Inferior parietal cortex (tissue), 1 donor: ENCODE measurements at regions not wholly inside any gene's neighbourhood (a gene's known extent, or its start where the extent isn't known, plus 50 kb on each side); places are given as distances from the start of the nearest gene placed in this dataset.

Experiments used
- DNase-seq: peaks from one replicate; pipeline ENCODE4 v3.0.0-alpha.2; 2016; ENCODE audit errors: extremely low spot score

DNA sequence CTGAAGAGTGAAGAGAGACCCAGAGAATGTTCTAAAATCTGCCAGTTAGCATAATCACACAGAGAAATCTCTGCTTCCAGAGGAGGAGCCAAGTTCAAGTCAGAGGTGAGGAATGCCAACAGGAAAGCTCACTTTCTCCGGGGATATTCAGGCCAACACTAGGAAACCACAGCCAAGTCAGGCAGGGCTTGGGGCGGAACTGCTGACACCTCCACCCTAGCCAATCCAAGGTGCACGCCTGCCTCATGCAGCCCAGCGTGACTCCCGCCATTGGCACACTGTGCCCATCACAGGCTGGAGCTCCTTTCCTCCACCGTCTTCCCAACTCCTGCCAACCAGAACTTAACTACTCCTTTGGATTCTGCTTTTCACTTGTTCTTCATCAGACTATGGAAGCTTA, 374.3 kb upstream of the CCDC196 start:
- DNase-seq: no peak

DNA sequence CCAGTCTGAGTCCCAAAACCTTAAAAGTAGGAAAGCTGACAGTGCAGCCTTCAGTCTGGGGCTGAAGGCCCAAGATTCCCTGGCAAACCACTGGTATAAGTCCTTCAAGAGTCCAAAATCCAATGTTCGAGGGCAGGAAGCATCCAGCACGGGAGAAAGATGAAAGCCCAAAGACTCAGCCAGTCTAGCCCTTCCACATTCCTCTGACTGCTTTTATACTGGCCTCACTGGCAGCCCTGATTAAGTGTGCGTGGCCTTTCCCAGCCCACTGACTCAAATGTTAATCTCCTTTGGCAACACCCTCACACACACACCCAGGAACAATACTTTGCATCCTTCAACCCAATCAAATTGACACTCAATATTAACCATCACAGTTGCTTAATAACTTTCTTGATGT, 372.1 kb upstream of the CCDC196 start:
- no peak for DNase-seq

DNA sequence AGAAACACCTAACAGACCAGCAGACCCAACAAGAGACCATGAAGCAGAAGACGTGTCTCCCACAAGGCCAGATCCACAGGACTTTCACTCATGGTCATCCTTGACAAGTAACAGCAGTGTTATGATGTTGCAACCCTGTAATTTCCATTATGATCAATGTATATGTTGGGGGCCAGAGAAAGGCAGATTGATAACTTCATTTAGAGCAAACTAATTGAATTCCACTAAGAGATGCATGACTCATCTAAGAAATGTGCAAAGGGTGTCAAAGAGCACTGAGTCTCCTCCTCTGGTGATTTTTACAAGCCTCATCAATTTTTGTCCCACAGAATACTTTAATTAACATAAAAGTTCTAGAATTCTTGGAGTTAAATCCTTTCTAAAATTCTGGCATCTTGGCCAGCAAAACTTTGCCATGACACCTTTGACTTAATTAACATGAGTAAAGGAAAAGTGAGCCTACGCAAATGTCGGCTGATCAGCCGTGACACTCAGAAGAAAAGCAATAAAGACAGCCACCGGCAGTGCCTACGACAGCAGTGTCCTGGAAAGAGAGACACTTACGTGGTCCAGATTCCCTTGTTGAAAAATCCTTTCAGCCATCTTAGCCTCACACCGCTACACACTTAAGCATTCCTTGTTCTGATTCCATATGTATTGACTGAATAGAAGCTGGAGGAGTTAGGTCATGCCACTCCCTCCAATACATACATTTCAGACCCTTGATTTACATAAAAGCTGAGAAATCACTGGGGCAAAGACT, 370.2 kb upstream of the CCDC196 start:
- DNase-seq: no peak

DNA sequence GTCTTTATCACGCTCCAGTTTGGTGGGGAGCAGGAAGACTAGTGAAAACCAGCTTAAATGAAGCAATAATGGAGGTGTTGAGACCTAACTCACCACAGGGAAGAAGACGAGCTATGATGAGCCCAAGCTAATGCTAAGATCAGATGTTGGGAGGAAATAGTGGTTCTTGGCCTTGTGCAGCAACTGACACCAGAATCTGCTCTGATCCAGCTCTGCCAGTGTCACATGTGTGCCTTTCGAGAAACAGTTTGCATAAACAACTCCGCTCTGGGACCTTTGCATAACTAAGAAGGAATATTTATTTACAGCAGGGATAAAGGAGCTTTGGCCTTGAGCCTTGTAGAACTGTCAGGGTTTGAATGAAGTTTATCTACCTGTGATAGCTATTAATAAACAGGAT, 369.4 kb upstream of the CCDC196 start:
- DNase-seq: no peak

DNA sequence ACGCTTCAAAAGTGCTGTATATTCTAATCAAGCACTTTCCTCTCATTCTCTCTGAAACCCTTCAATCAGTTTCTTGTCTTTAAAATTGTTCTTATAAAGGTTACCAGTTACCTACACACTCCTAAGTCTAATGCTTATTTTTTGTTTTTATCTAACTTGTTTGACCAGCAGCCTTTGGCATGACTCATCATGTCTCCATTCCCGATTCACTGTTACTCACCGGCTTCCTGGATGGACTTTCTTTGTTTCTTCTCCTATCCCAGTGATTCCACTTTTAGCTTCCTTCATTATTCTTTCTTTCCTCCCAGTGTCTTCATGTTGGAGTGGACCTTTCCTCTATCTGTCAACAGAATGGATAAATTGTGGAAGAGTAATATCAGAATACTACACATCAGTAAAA, 368.6 kb upstream of the CCDC196 start:
- DNase-seq: no peak

DNA sequence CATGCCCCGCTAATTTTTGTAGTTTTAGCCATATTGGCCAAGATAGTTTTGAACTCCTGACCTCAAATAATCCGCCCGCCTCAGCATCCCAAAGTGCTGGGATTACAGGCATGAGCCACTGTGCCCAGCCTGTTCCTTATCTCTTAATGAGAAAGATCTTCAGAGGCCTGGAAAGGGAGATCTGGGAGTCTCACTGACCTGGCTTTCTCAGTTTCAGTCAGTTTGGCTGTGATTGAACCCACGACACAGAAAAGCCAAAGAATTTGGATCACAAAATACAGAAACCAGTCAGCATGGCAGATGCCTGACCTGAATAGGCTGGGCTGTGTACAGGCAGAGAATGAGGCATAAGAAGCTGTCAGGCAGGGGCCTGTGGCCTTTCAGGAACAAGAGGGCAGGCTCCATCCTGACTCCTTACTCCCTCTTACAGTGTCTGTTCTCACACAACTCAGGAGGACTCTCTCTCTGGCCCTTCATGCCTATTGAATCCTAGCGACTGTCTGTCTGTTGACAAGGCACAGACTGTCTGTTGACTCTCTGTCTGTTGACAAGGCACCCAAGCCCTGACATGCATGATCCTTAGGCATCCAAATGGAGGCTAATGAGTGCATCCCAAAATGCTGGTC, 366.5 kb upstream of the CCDC196 start:
- DNase-seq: no peak

DNA sequence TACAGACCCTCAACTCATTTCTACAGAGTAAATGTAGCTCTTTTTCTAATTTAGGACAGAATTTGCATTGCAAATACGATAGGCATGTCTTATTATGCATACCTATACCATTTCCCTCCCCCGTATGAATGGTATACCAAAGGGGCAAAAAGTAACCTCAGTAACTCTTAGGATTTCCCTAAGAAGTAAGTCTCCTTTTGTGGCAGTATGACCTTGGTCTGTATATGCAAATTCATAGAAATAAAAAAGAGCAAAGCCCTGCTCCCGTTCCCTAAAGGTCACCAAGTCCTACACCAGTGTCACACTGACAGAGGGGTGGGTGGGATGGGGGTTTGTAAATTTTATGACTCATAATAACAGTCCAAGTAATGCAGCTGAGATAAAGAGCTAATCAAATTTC, 365.8 kb upstream of the CCDC196 start:
- DNase-seq: no peak

DNA sequence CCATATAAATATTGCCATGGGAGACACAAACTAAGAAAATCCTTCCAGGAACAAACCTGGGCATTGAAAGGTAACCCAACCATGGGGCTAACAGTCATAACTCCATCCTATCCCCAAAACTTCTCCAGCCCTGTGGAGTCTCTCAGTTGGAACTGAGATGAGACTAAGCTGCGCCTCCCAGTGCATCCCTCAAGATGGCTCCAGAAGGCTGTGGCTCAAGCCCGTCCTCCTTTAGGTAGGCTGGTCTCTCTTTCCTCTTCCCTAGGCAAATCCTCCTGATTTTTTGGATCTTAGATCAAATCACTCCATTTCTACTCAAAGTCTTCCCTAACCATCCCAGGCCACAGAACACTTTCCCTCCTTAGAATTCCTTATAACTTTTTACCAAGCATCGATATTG, 364.3 kb upstream of the CCDC196 start:
- no peak for DNase-seq

DNA sequence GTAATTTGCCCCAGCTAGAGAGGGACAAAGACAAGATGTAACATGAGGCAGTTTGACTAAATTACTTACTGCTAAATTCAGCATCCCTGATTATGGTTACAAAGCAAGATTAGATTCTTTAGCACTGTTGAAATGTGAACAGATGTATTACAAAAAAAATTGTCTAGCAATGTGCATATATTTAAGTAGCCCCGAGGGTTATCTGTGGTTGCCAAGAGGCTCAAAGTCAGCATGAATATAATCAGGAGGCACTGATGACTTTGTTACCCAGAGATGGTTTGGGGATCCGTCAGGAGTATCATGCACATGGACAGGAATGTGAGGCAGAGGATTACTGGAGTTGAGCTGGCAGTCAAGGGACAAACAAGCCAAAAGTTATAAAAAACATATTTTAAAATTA, 356.9 kb upstream of the CCDC196 start:
- DNase-seq: no peak

DNA sequence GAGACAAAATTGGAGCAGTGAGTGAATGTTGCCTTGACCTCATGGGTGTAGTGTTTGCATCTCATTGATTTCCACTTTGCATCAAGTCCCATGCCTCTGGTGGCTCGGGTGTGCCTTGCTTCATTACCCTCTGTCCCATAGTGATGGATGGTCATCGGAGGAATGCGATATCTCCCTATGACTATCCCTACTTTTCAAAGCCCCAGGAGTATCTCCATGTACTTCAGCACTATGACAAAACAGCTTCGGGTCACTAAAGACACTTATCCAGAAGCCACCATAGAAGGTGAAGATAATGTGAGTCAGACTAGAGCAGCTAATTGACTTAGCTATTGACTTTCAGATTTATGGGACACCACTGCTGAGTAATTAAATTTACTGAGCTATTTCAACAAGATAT, 355.1 kb upstream of the CCDC196 start:
- no peak for DNase-seq

DNA sequence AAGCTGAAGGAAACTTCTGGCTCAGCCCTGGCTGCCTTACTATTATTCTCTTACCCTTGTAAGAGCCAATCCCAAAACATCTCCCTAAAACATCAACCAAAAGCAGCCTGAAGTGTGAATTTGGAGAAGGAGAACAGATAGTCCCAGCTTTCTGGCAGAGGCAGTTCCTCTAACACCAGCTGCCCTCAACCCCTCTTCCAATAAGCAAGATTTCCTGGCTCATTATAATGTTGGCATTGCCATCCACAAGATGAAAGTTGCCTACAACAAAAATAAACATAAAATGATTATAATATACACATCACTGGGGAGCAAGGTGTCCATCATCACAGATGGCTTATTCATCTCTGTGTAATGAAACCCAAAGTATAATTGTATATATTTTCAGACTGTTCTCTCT, 352.5 kb upstream of the CCDC196 start:
- no peak for DNase-seq

DNA sequence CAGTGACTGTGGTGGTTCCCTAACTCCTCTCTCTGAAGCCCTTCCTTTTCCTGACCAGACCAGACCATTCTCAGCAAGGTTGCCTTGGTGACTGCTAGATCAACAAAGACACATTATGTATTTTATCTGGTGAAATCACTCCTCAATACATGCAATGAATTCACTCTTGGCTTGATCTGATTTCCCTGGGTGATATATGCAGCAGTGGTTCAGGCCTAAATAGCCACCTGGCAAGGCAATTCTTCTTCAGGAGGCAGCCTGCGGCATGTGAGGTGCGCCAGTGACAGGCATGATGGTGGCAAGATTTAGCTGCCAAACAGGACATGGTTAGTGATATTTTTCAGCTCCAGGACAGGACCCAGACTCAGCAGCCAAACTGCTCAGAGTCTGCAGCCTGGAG, 350.3 kb upstream of the CCDC196 start:
- no peak for DNase-seq

DNA sequence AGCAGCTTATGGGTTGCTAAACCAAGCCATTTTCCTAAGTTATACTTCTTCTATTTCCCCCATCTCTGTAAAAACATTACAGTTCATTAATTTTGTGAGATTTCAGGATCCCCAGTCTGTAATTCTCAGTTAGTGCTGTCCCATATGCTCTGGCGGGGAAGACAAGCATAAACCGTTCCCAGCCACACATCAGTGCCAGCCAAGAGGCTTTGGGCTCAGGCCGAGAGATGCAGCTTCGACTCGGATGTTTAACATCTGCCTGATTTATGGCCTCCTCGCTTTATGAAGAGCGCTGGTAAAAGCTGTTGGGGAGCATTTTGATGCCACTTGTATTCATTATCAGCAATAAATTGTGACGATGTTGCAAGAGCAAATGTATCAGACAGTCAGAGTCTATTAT, 349.1 kb upstream of the CCDC196 start:
- no peak for DNase-seq

DNA sequence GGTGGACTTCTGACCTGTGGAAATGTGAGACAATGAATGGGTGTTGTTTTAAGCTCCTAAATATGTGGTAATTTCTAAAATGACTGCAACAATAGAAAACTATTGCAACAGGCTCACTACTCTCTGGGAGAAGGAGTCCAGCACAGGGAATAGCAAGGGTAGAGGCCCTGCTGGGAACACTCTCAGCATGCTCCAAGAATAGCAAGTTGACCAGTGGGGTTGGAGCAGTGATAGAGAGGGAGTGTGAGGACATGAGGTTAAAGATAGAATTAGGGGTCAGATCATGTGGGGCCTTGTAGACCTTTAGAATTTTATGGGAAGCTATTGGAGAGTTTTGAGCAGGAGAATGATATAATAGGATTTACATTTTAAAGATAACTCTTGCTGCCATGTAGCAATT, 346.7 kb upstream of the CCDC196 start:
- no peak for DNase-seq

DNA sequence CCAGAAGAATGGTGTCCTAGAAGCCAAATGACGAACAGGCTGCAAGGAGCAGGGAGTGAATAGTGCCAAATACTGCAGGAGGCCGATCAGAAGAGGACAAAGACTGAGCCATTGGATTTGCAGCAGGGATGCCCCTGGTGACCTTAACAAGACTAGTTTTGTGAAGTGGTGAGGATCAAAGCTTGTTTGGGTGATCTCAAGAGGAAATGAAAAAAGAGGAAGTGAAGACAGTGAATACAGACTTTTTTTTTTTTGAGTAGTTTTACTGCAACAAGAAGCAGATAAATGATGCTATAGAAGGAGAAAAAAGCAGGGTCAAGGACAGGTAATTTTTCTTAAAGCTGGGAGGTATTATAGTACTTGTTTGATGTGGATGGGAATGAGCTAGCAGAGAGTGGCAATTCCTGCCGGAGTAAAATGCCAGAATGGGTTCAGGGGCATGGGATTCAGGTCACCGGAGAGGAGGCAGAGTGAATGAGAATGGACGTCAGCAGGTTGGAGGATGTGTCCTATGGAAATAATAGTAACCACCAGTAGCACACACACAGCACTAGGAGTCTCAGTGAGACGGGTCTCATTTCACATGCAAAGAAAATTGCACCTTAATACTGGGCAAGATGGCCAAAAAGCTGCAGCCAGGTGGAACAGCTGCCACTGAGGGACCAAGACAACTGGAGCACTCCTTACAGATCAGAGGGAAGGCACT, 345.8 kb upstream of the CCDC196 start:
- DNase-seq: no peak

DNA sequence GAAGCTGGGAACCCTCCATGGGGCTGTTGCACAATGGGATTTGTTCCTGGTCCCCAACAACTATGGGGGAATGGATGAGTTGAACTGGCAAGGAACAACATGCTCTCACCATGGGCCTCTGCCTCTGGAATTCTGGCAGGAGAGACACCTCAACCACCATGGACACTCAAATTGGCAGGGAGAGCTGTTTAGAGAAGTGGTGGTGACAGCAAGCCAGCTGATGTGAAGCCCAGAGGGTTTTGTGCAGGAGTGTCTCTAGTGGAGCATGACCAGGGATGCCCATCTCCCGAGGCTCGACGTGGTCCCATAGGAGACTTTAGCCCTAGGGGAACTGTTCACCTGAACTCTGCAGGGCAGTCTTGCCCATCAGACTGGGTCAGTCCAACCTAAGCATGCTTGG, 345.2 kb upstream of the CCDC196 start:
- no peak for DNase-seq

DNA sequence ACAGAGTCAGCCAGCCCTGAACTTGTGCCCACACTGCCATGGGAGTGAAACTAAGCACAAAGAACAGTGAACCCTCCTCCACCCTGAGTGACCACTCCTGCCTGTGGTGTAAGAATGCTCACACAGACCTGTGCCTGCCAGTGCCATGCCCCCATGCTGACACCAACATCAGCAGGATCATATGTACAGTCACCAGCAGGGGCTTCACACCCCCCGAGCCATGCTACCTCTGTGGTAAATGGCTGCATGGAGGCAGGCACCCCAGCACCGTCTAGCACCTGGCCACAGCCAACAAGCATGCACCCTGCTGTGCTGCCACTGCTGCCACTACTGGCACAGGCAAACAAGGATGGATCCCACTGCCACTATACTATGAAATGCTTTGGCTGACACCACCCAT, 344.4 kb upstream of the CCDC196 start:
- no peak for DNase-seq

DNA sequence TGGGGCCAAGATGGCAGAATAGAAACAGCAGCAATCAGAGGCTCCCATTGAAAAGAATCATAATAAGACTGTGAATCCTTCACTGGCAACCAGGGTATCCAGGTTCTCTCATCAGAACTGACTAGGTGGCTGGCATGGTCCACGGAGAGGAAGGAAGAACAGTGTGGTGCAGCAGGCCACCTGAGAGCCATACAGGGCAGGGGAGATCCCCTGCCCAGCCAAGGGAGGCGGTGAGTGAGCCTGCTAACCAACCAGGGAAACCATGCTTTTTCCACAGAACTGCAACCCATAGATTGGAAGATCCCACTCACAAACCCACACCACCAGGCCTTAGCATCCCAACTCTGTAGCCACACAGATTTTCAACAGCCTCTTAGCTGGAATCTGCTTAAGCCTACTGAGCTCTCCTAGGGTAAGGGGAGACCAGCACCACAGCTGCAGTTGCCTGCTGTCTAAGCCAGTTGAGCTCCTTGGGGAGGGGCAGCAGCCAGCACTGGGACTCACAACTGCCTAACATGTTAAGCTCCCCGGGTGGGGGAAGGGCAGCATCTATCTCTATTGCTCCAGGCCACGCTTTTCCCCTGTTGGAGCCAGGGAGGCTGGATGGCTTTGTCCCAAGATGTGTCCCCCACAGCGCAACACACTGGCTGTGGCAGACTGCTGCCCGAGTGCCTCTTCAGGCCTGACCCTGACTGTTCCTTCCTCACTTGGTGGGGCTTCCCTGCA, 342.6 kb upstream of the CCDC196 start:
- no peak for DNase-seq

DNA sequence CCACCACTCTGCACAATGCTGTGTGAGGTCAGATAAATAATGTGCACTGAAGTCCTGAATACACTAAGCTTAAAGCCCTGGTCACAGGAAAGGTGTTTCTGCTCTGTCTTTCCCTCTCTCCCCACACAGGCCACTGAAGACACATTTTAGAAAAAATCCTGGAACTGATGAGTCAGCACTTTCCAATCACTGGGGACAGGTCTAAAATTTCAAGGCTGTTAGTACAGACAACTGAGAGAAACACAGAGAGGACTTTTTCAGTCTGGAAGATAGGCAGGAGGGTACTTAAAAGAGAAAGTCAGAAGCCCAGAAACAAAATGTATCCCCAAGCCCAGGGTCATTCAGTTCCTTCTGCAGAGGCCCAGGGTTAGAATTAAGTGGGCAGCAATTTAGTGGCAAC, 333.9 kb upstream of the CCDC196 start:
- DNase-seq: no peak

DNA sequence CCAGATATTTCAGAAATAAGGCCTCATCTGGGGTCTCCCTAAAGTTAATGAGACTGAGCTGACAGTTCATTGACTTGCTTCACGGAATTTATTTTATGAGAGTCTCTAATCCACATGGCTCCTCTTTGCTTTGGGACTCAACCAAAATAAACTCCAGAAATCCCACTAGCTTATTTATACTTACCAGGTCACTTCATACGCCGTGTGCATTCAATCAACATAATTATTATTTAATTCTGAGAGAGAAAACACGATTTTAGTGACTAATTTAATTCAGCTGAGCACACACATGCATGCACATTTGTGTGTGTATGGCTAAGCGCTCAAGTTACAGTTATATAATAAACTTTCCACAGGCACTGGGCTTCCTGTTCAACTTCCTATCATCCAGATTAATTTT, 333.4 kb upstream of the CCDC196 start:
- DNase-seq: no peak

DNA sequence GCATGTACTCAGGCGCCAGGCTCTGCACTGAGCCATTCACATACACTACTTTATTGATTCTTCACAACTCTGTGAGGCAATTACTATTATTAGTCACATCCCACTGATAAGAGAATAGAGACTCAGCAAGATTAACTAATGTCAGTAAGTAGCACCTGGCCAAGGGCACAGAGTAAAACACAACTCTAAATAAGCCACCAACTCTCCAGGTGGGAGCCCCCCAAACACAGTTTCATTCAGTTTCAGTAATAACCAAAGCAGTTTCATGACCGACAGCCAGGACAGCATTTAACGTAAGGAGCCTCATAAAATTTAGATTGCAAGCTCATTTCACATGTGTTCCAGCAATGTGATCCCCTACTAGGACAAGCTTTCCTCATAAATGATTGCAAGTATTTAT, 323.1 kb upstream of the CCDC196 start:
- no peak for DNase-seq

DNA sequence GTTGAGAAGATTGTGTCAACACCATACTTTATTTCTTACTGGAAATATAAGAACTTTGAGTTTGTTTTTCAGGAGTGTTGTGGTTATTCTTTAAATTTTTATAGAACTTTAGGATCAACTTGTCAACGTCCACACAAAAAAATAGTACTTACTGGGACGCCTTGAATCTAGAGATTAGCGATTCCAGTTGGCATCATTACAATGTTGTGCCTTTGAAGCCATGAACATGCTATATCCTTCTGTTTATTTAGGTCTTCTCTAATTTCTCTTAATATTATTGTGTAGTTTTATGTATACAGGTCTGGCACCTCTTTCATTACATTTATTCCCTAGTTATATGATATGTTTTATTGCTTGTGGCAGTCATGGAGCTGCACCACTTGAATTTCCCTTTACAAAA, 320.8 kb upstream of the CCDC196 start:
- no peak for DNase-seq

DNA sequence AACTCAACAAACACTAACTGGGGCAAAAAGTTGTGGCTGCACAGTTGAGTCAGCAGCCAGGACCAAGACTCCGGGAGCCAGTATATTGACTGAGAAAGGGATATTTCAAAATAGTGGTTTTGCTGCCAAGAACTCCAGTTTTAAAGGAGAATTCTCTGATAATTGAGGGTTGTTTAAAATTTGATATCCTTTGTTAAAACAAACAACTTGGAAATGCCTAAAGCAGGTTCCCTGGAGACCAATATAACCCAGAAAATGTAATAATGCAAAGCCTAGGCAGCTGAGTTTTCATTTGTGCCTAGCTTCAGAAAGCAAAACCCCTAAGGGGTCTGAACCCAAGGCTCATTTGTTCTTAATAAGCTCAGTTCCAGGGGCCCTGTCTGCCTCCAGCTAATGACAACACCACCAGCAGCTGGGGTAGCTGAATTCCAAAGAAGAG, 311.7 kb upstream of the CCDC196 start:
- no peak for DNase-seq
